Activated CD8-positive, alpha-beta T cell treated with anti-CD3 and anti-CD28 coated beads, Interleukin-2, amount 10 ng/mL, durations not matched to agents 7 days and 5 days (primary cell): ENCODE measurements at regions not wholly inside any gene's neighbourhood (a gene's known extent, or its start where the extent isn't known, plus 50 kb on each side); places are given as distances from the start of the nearest gene placed in this dataset.

ENCODE experiments used
- ATAC-seq: fragments of 150-1000 bp; cut with Tn5 transposase; one replicate; pipeline ENCODE4 v1.10.0; 2021; ENCODE audit warnings: moderate library complexity
- CTCF ChIA-PET: fragments of 350-600 bp; sonication (Branson Sonifier 250); formaldehyde crosslinking; loops from one replicate; lab custom pipeline; 2021; ENCODE audit warnings: antibody characterized with exemption; lab: Charles Lee
- POLR2A ChIA-PET: fragments of 350-600 bp; sonication (Branson Sonifier 250); formaldehyde crosslinking; loops from one replicate; lab custom pipeline; 2021; ENCODE audit warnings: antibody characterized with exemption; lab: Charles Lee
- DNase-seq: peaks from one replicate; pipeline ENCODE4 v3.0.0-alpha.2; 2020
- H3K27ac Mint-ChIP-seq: one replicate; pipeline ENCODE4 v1.8.0; 2021; ENCODE audit warnings: mild to moderate bottlenecking, mixed read lengths
- H3K27me3 Mint-ChIP-seq: one replicate; pipeline ENCODE4 v1.8.0; 2021; ENCODE audit warnings: low read depth, mixed read lengths
- H3K36me3 Mint-ChIP-seq: one replicate; pipeline ENCODE4 v1.8.0; 2021; ENCODE audit warnings: low read depth, mixed read lengths
- H3K4me1 Mint-ChIP-seq: one replicate; pipeline ENCODE4 v1.8.0; 2021; ENCODE audit warnings: low read depth, mixed read lengths
- H3K4me3 Mint-ChIP-seq: one replicate; pipeline ENCODE4 v1.8.0; 2021; ENCODE audit warnings: mild to moderate bottlenecking, mixed read lengths
- H3K9me3 Mint-ChIP-seq: one replicate; pipeline ENCODE4 v1.8.0; 2022; ENCODE audit warnings: mixed read lengths; ENCODE audit not compliant: insufficient read depth

DNA sequence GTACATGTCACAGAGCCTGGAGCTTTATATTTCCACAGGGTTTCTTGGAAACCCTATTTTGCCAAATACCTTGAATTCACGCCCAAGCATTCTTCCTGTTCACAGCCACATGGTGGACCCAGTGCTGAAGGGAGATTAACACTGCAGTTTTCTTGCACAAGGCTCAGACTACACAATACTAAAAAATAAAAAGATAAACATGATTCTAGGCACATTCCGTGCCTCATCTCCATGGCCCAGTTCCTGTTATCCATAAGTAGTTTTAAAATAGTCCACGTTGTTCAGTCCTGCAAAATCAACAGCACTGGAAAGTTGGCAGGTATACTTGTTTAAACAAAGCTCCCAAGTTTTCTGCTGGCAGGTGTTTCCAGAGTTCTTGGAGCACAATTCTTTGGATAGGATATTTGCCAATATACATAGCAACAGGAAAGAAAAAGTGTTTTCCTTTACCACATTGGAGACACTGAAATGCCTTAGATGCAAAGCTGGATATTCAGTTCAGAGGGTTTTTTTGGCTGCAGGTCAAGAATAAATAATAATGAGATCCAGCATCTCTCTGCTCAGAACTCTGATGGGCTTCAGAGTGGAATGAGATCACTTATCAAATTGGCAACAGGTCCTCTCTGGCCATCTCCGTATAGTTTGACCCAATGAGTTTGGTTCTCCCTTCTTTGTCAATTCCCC lies 88.1 kb upstream of the TGFBR2 start:
- ChIA-PET CTCF (interaction anchor here (0.7 kb wide), 1 partner anchor 33 kb away, joined by 3 read pairs; no protein-coding TSS in a partner anchor), POLR2A (no interaction called here)
- Mint-ChIP-seq H3K4me3 (no peak overlapping the region), H3K27me3 (no peaks in the 10 kb centered on the region), H3K9me3 (no peaks in the 10 kb centered on the region), H3K36me3 (peaks cover 3% of the 10 kb centered on the region), H3K27ac (no peak overlapping the region), H3K4me1 (peaks cover 16% of the 10 kb centered on the region)
- DNase-seq (peak; percentile 24), ATAC-seq (peak; percentile 42)

DNA sequence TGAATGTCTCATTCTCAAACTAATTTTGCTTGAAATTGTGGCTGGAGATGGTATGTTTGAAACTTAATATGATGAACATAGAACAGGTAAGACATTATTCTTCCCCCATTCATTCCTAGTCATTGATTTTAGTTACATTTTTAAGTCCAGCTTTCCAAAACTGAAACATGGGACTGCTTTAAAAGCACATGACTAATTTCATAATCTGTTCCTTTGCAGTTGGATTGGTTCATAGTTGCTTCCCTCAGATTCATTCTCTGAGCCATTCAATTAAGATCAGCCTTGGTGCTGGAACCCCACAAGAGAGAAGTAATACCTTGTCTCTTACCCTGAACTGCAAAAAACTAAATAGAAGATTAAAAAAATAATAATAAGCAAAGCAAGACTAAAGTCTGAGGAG lies 87.5 kb upstream of the TGFBR2 start:
- no peak overlapping the region for H3K27ac Mint-ChIP-seq
- ChIA-PET POLR2A (no interaction called here), CTCF (no interaction called here)
- H3K36me3 Mint-ChIP-seq = peaks cover 3% of the 10 kb centered on the region
- DNase-seq (no peak), ATAC-seq (no peak)
- H3K9me3 Mint-ChIP-seq = no peaks in the 10 kb centered on the region
- no peak overlapping the region for H3K4me3 Mint-ChIP-seq
- peaks cover 16% of the 10 kb centered on the region for H3K4me1 Mint-ChIP-seq
- H3K27me3 Mint-ChIP-seq = no peaks in the 10 kb centered on the region

GRCh38 chr3:30520699-30521098 lies 85.7 kb upstream of the TGFBR2 start:
- ATAC-seq = no peak
- POLR2A ChIA-PET = no interaction called here
- H3K4me1 Mint-ChIP-seq = peaks cover 24% of the 10 kb centered on the region

GRCh38 chr3:30521156-30521715 lies 85.2 kb upstream of the TGFBR2 start:
- Mint-ChIP-seq H3K27ac (no peak overlapping the region), H3K36me3 (peaks cover 3% of the 10 kb centered on the region), H3K4me1 (peaks cover 24% of the 10 kb centered on the region), H3K9me3 (no peaks in the 10 kb centered on the region), H3K4me3 (no peak overlapping the region), H3K27me3 (no peaks in the 10 kb centered on the region)
- DNase-seq (no peak), ATAC-seq (no peak)
- CTCF ChIA-PET = interaction anchor here (1.0 kb wide), 1 partner anchor 90 kb away, joined by 3 read pairs; no protein-coding TSS in a partner anchor
- POLR2A ChIA-PET = no interaction called here

More at GRCh38 chr3:30520699-30521098, 85.7 kb upstream of the TGFBR2 start:
- H3K4me3 Mint-ChIP-seq = no peak overlapping the region
- H3K27ac Mint-ChIP-seq = no peak overlapping the region
- CTCF ChIA-PET = no interaction called here
- H3K27me3 Mint-ChIP-seq = no peaks in the 10 kb centered on the region
- peaks cover 3% of the 10 kb centered on the region for H3K36me3 Mint-ChIP-seq
- no peak for DNase-seq
- no peaks in the 10 kb centered on the region for H3K9me3 Mint-ChIP-seq

GRCh38 chr3:30522476-30522875 lies 83.9 kb upstream of the TGFBR2 start:
- H3K4me3 Mint-ChIP-seq = no peak overlapping the region
- H3K27ac Mint-ChIP-seq = no peak overlapping the region
- ATAC-seq (no peak), DNase-seq (no peak)
- CTCF ChIA-PET = no interaction called here
- H3K9me3 Mint-ChIP-seq = no peaks in the 10 kb centered on the region
- H3K4me1 Mint-ChIP-seq = peaks cover 23% of the 10 kb centered on the region
- POLR2A ChIA-PET = no interaction called here
- H3K27me3 Mint-ChIP-seq = no peaks in the 10 kb centered on the region
- H3K36me3 Mint-ChIP-seq = peaks cover 2% of the 10 kb centered on the region

GRCh38 chr3:30523366-30523765 lies 83.0 kb upstream of the TGFBR2 start:
- Mint-ChIP-seq H3K27ac (no peak overlapping the region), H3K4me1 (peaks cover 14% of the 10 kb centered on the region), H3K27me3 (no peaks in the 10 kb centered on the region), H3K4me3 (no peak overlapping the region), H3K9me3 (no peaks in the 10 kb centered on the region), H3K36me3 (no peaks in the 10 kb centered on the region)
- CTCF ChIA-PET = interaction anchor here (0.7 kb wide), 1 partner anchor 173 kb away, joined by 3 read pairs; no protein-coding TSS in a partner anchor
- POLR2A ChIA-PET = no interaction called here
- ATAC-seq (no peak), DNase-seq (no peak)

DNA sequence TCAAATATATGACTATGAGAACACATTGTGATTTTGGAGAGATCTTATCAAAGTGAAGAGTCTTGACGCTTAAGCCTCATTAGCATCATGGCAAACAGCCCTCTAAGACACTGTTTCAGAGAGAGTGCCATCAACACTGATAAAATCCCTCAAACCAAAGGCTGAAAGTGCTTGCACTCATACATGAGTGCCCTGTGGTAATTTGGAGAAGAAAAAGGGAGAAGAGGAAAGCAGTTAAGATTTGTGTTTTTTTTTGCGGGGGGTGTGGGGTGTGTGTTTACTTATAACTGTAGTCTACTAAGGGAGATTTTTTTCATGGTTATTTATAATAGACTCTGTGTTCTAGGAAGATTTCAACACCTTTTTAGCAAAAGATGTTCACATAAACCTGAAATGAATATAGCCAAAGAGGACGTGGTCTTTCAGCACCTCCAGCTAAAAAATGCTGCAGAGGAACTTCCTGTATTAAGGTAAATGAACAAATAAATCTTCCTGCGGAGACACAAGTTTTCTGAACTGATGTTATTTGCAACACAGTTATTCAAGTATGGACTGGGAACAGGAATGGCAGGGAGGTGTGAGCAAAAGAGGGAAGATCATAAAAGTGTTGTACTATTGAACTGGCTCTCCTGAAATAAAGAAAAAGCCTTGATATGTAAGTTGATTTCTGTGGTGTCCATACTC lies 81.9 kb upstream of the TGFBR2 start:
- no peaks in the 10 kb centered on the region for H3K9me3 Mint-ChIP-seq
- DNase-seq (no peak), ATAC-seq (no peak)
- peak overlapping the region; percentile 16 for H3K27ac Mint-ChIP-seq
- no peaks in the 10 kb centered on the region for H3K27me3 Mint-ChIP-seq
- peaks cover 8% of the 10 kb centered on the region for H3K4me1 Mint-ChIP-seq
- POLR2A ChIA-PET = no interaction called here
- H3K4me3 Mint-ChIP-seq = no peak overlapping the region
- CTCF ChIA-PET = no interaction called here
- no peaks in the 10 kb centered on the region for H3K36me3 Mint-ChIP-seq

DNA sequence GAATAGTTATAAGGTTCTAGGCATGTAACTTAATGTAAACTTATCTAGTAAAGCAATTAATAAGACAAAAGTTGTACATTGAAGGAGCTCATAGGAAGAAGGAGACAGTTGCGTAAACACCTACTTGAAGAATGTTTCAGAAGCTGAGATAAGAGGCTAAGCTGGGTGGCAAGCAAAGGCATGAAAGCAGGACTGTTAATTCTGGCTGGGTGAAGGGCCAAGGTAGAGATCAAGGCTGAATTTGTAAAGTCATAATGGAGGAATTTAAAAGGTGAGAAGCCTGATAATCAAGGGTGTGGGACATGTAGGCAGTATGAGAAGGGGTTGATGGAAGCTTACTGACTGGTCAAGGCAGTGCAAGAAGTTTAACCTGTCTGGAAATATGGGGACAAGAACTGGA lies 80.4 kb upstream of the TGFBR2 start:
- Mint-ChIP-seq H3K27ac (no peak overlapping the region), H3K4me1 (peaks cover 8% of the 10 kb centered on the region), H3K4me3 (no peak overlapping the region), H3K36me3 (no peaks in the 10 kb centered on the region), H3K27me3 (no peaks in the 10 kb centered on the region), H3K9me3 (no peaks in the 10 kb centered on the region)
- POLR2A ChIA-PET = no interaction called here
- ATAC-seq = no peak
- CTCF ChIA-PET = no interaction called here
- DNase-seq = no peak

GRCh38 chr3:30527186-30527585 lies 79.2 kb upstream of the TGFBR2 start:
- H3K27me3 Mint-ChIP-seq = no peaks in the 10 kb centered on the region
- ChIA-PET CTCF (no interaction called here), POLR2A (no interaction called here)
- no peak overlapping the region for H3K4me3 Mint-ChIP-seq
- H3K4me1 Mint-ChIP-seq = peaks cover 8% of the 10 kb centered on the region
- no peaks in the 10 kb centered on the region for H3K9me3 Mint-ChIP-seq
- H3K27ac Mint-ChIP-seq = no peak overlapping the region
- H3K36me3 Mint-ChIP-seq = no peaks in the 10 kb centered on the region
- ATAC-seq (no peak), DNase-seq (no peak)

GRCh38 chr3:30527720-30528119 lies 78.7 kb upstream of the TGFBR2 start:
- Mint-ChIP-seq H3K36me3 (no peaks in the 10 kb centered on the region), H3K4me1 (peaks cover 8% of the 10 kb centered on the region), H3K27me3 (no peaks in the 10 kb centered on the region), H3K27ac (no peak overlapping the region), H3K4me3 (no peak overlapping the region), H3K9me3 (no peaks in the 10 kb centered on the region)
- CTCF ChIA-PET = no interaction called here
- ATAC-seq (no peak), DNase-seq (no peak)
- POLR2A ChIA-PET = no interaction called here

- H3K9me3 Mint-ChIP-seq = no peaks in the 10 kb centered on the region
- H3K27ac Mint-ChIP-seq = no peak overlapping the region
- H3K4me1 Mint-ChIP-seq = no peaks in the 10 kb centered on the region
- no peaks in the 10 kb centered on the region for H3K27me3 Mint-ChIP-seq
- POLR2A ChIA-PET = no interaction called here
- H3K36me3 Mint-ChIP-seq = no peaks in the 10 kb centered on the region
- no peak for ATAC-seq
- CTCF ChIA-PET = no interaction called here
- no peak for DNase-seq
- no peak overlapping the region for H3K4me3 Mint-ChIP-seq
Measured at GRCh38 chr3:30530084-30530483, 76.3 kb upstream of the TGFBR2 start.

DNA sequence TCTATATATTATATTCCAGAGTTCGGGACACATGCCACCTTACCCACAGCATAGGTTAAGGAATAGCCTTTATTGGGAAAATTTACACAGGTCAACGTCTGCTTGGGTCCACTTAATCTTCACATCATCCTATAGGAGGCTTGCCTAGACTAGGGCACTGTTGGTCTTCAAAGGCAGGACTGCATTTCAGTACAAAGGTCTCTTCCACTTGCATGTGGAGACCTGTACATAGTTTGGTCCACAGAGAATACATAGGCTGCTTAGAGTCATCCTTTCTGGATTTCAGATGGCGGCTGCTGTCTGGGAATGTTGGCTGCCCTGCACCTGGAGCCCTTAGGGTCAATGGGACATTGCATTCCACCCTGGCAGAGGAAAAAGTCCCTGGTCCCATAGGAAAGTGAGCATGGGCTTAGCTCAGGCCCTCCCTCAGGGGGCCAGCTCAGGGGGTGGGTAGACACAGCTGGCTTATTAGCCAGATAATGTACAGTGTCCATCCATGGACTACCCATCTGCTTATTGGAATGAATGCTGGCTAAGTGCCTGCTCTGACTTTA lies 75.3 kb upstream of the TGFBR2 start:
- Mint-ChIP-seq H3K27me3 (no peaks in the 10 kb centered on the region), H3K9me3 (no peaks in the 10 kb centered on the region), H3K4me1 (no peaks in the 10 kb centered on the region), H3K4me3 (no peak overlapping the region), H3K27ac (no peak overlapping the region), H3K36me3 (no peaks in the 10 kb centered on the region)
- no peak for ATAC-seq
- no peak for DNase-seq
- CTCF ChIA-PET = interaction anchor here (0.5 kb wide), 1 partner anchor 128 kb away, joined by 4 read pairs; no protein-coding TSS in a partner anchor
- POLR2A ChIA-PET = no interaction called here
